ENCODE measurements at regions not wholly inside any gene's neighbourhood (a gene's known extent, or its start where the extent isn't known, plus 50 kb on each side); places are given as distances from the start of the nearest gene placed in this dataset.

- TF ChIP-seq CTCF (IDR thresholded peaks at IDR 0.05) (no peak), EZH2 (IDR thresholded peaks at IDR 0.05) (no peak), EZH2phosphoT487 (IDR thresholded peaks at IDR 0.05) (no peak)
These were observed 125.7 kb upstream of the ARID1B start for GRCh38 chr6:156651486-156651885.

All from neural progenitor cell (in vitro differentiated cells).